ENCODE measurements at regions not wholly inside any gene's neighbourhood (a gene's known extent, or its start where the extent isn't known, plus 50 kb on each side); places are given as distances from the start of the nearest gene placed in this dataset.

DNA sequence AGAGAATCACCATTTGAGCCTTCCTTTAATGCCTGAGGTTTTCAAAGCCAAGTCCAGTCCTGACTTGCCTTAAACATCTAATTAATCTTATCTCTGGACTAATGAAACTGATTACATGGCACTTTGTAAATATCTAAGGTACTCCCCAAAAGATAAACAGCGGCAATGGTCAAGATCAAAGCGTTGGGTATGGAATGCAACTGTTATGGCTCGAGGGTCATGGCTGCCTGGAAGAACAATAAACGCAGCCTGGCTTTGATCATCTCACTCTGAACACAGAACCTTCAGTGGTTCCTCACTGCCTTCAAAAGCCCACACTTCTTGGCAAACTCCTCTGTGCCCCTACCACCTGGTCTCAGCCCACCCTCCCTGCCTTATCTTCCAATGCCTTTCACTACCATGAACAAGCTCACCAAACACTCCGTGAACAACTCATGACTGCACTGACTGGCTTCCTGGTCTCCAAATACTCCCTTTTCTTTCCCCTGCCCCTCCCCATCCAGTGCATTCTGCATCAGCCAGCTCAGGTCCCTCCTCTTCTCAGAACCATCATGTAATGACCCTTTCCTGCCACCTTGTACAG is 150.2 kb upstream of the NFE2L3 start:
- TF ChIP-seq, protein P1, sequence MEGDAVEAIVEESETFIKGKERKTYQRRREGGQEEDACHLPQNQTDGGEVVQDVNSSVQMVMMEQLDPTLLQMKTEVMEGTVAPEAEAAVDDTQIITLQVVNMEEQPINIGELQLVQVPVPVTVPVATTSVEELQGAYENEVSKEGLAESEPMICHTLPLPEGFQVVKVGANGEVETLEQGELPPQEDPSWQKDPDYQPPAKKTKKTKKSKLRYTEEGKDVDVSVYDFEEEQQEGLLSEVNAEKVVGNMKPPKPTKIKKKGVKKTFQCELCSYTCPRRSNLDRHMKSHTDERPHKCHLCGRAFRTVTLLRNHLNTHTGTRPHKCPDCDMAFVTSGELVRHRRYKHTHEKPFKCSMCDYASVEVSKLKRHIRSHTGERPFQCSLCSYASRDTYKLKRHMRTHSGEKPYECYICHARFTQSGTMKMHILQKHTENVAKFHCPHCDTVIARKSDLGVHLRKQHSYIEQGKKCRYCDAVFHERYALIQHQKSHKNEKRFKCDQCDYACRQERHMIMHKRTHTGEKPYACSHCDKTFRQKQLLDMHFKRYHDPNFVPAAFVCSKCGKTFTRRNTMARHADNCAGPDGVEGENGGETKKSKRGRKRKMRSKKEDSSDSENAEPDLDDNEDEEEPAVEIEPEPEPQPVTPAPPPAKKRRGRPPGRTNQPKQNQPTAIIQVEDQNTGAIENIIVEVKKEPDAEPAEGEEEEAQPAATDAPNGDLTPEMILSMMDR (IDR thresholded peaks at IDR 0.05; ENCODE audit: extremely low read depth in 1 of 2, insufficient read depth in 1 of 2, low read depth in 1 of 2, low read length in 2 of 2): no peak
- no peak for TF ChIP-seq MYC (IDR thresholded peaks at IDR 0.05; ENCODE audit: low read depth, low read length)
- TF ChIP-seq EZH2 (IDR thresholded peaks at IDR 0.05; ENCODE audit: borderline replicate concordance, low read depth, low read length, severe bottlenecking): no peak
